ENCODE measurements at regions not wholly inside any gene's neighbourhood (a gene's known extent, or its start where the extent isn't known, plus 50 kb on each side); places are given as distances from the start of the nearest gene placed in this dataset.

DNA sequence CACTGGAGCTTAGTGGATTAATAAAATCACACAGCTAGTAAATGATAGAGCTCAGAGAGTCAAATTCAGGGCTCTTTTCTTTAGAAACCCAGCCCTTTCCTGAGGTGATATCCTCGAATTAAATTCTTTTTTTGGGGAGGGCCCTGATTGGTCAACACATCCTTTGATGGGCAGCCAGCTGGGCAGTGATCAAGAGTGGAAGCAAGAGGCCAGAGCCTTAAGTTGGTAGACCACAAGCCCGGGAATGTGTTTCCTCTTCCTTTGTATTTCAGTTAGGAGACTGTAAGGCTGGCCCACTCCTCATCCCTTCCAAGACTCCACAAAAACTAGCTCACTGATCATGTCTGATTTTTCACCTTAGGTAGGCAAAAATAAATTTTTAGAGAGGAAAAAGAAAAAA, 640.5 kb downstream of the DHX35 start:
- TF ChIP-seq CTCF (conservative IDR thresholded peaks at IDR 0.05 in 1 of 2, IDR thresholded peaks at IDR 0.05 in 1 of 2; ENCODE audit: extremely low read depth in 1 of 2, insufficient read depth in 1 of 2, low read depth in 1 of 2, low read length in 2 of 2) (no peak), EZH2 (IDR thresholded peaks at IDR 0.05; ENCODE audit: borderline replicate concordance, low read length) (no peak)
